Prostate gland (tissue), 2 donors: ENCODE measurements at regions not wholly inside any gene's neighbourhood (a gene's known extent, or its start where the extent isn't known, plus 50 kb on each side); places are given as distances from the start of the nearest gene placed in this dataset.

Source experiments
- POLR2A ChIP-seq: fragments of 450-650 bp; IDR thresholded peaks from one replicate; pipeline ENCODE4 v1.6.1; 2016; ENCODE audit warnings: antibody characterized with exemption, mild to moderate bottlenecking
- POLR2AphosphoS5 ChIP-seq: sonication (generic); formaldehyde crosslinking; IDR thresholded peaks from one replicate; pipeline ENCODE4 v1.6.1; 2017; ENCODE audit warnings: antibody characterized with exemption
- TF ChIP-seq, protein P1 (sequence below), 4 experiments: fragments of 200-600 bp in 2 of 4; fragments of 450-650 bp in 2 of 4; sonication (generic) in 2 of 4; IDR thresholded peaks; 1 replicate in 3 of 4; 2 replicates in 1 of 4; pipeline ENCODE4 v1.5.1; 2016 to 2019; ENCODE audit warnings: antibody characterized with exemption in 4 of 4, mild to moderate bottlenecking in 2 of 4, moderate library complexity in 2 of 4

- no peak for TF ChIP-seq POLR2A
- TF ChIP-seq, protein P1, sequence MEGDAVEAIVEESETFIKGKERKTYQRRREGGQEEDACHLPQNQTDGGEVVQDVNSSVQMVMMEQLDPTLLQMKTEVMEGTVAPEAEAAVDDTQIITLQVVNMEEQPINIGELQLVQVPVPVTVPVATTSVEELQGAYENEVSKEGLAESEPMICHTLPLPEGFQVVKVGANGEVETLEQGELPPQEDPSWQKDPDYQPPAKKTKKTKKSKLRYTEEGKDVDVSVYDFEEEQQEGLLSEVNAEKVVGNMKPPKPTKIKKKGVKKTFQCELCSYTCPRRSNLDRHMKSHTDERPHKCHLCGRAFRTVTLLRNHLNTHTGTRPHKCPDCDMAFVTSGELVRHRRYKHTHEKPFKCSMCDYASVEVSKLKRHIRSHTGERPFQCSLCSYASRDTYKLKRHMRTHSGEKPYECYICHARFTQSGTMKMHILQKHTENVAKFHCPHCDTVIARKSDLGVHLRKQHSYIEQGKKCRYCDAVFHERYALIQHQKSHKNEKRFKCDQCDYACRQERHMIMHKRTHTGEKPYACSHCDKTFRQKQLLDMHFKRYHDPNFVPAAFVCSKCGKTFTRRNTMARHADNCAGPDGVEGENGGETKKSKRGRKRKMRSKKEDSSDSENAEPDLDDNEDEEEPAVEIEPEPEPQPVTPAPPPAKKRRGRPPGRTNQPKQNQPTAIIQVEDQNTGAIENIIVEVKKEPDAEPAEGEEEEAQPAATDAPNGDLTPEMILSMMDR (IDR thresholded peaks at IDR 0.05), result no peak
- TF ChIP-seq POLR2AphosphoS5, result peak; percentile 67
These were observed 641.9 kb upstream of the TBX3 start for GRCh38 chr12:115325858-115326257.
